ENCODE measurements at regions not wholly inside any gene's neighbourhood (a gene's known extent, or its start where the extent isn't known, plus 50 kb on each side); places are given as distances from the start of the nearest gene placed in this dataset.

DNA sequence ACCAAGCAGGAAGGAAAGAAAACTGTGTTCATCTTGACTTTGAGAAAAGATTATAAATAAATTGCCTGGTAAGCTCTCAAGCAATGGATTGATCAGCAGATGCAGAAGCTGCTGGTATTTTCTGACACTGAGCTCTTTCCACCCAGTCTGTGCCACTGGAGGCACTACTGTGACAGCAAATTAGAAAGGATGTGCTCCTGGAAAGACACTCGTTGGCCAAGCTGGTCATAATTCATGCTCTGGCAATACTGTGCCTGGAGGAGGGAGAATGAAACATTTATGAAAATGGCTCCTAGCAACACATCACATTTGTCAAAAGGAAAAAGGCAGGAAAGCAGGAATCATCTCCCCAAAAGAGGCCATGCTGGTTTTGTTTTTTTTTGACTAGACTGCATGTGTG is 84.2 kb downstream of the CAVIN4 start:
- TF ChIP-seq SUZ12 (IDR thresholded peaks at IDR 0.05; ENCODE audit: extremely low read depth, insufficient read depth, insufficient read length): no peak
- TF ChIP-seq ZNF274 (IDR thresholded peaks at IDR 0.05; ENCODE audit: low read depth, low read length): no peak
